B cell (primary cell): ENCODE measurements at regions not wholly inside any gene's neighbourhood (a gene's known extent, or its start where the extent isn't known, plus 50 kb on each side); places are given as distances from the start of the nearest gene placed in this dataset.

Source experiments
- ATAC-seq: fragments of 200-7000 bp; cut with Tn5 transposase; one replicate; pipeline ENCODE4 v1.10.0; 2021; ENCODE audit warnings: low read depth, mild to moderate bottlenecking, moderate number of reproducible peaks, moderate library complexity
- CTCF ChIA-PET: fragments of 350-600 bp; sonication (Branson Sonifier 250); formaldehyde crosslinking; loops from one replicate; lab custom pipeline; 2021; ENCODE audit warnings: antibody characterized with exemption, inconsistent platforms; lab: Charles Lee
- POLR2A ChIA-PET: fragments of 350-600 bp; sonication (Branson Sonifier 250); formaldehyde crosslinking; loops from one replicate; lab custom pipeline; 2021; ENCODE audit warnings: antibody characterized with exemption; lab: Charles Lee
- DNase-seq: peaks from one replicate; pipeline ENCODE4 v3.0.0; 2013
- H2AFZ ChIP-seq: 2 replicates; pipeline ENCODE4 v1.6.1; 2012; ENCODE audit warnings: mild to moderate bottlenecking, low read depth, low read length; ENCODE audit not compliant: insufficient read depth, poor library complexity, severe bottlenecking
- H3K27ac ChIP-seq, 2 donors: 1 replicate in 1 of 2; 2 replicates in 1 of 2; pipeline ENCODE4 v1.5.1; 2012 to 2013; ENCODE audit warnings: low read length in 2 of 2, mild to moderate bottlenecking in 2 of 2, moderate library complexity in 1 of 2
- H3K27me3 ChIP-seq, 4 experiments: fragments of 200-600 bp in 1 of 4; sonication (generic) in 1 of 4; replicated peaks in 1 of 4; 1 replicate in 2 of 4; 2 replicates in 2 of 4; pipeline versions ENCODE4 v1.6.1 to v1.7.0; 2013 to 2016; ENCODE audit warnings: low read length in 3 of 4, mild to moderate bottlenecking in 2 of 4, mixed read lengths in 1 of 4, moderate library complexity in 1 of 4; ENCODE audit not compliant: insufficient read depth in 4 of 4, control insufficient read depth in 3 of 4; ENCODE audit errors: control extremely low read depth in 1 of 4
- H3K36me3 ChIP-seq, 2 experiments: replicated peaks in 1 of 2; 1 replicate in 1 of 2; 2 replicates in 1 of 2; pipeline versions ENCODE4 v1.6.1 to v1.7.1; 2013; ENCODE audit warnings: low read length in 1 of 2; ENCODE audit not compliant: insufficient read depth in 2 of 2, control insufficient read depth in 1 of 2; ENCODE audit errors: control extremely low read depth in 1 of 2, extremely low read depth in 1 of 2
- H3K4me1 ChIP-seq, 2 donors: fragments of 200-600 bp in 1 of 2; sonication (generic) in 1 of 2; 1 replicate in 1 of 2; 2 replicates in 1 of 2; pipeline versions ENCODE4 v1.5.1 to v1.6.1; 2013 to 2017; ENCODE audit warnings: low read length in 2 of 2; ENCODE audit not compliant: control insufficient read depth in 2 of 2, insufficient read depth in 2 of 2
- H3K4me2 ChIP-seq: replicated peaks from 2 replicates; pipeline ENCODE3; 2012; ENCODE audit warnings: mild to moderate bottlenecking, low read depth, low read length; ENCODE audit not compliant: poor library complexity, severe bottlenecking
- H3K4me3 ChIP-seq, 5 experiments: fragments of 200-600 bp in 1 of 5; sonication (generic) in 1 of 5; 1 replicate in 3 of 5; 2 replicates in 2 of 5; pipeline versions ENCODE4 v1.5.1 to v1.7.0; 2011 to 2016; ENCODE audit warnings: low read length in 4 of 5, mild to moderate bottlenecking in 4 of 5, low read depth in 2 of 5, control low read depth in 1 of 5, moderate library complexity in 1 of 5; ENCODE audit not compliant: insufficient read depth in 1 of 5; ENCODE audit errors: control extremely low read depth in 1 of 5, extremely low read depth in 1 of 5
- H3K79me2 ChIP-seq: fragments of 200-600 bp; sonication (generic); one replicate; pipeline ENCODE4 v1.6.0; 2016; ENCODE audit warnings: low read length; ENCODE audit not compliant: control insufficient read depth, insufficient read depth
- H3K9ac ChIP-seq: fragments of 200-600 bp; sonication (generic); 2 replicates; pipeline ENCODE4 v1.6.1; 2017; ENCODE audit warnings: mild to moderate bottlenecking, low read length, moderate library complexity
- H3K9me3 ChIP-seq, 3 donors: one replicate each; pipeline versions ENCODE4 v1.6.1 to v1.7.1; 2013; ENCODE audit warnings: low read length in 2 of 3; ENCODE audit not compliant: control insufficient read depth in 2 of 3, insufficient read depth in 1 of 3; ENCODE audit errors: control extremely low read depth in 1 of 3
- H4K20me1 ChIP-seq: 2 replicates; pipeline ENCODE4 v1.6.0; 2012; ENCODE audit warnings: mild to moderate bottlenecking, low read length; ENCODE audit not compliant: insufficient read depth, control insufficient read depth, poor library complexity, severe bottlenecking
- H3K27ac Mint-ChIP-seq: one replicate; pipeline ENCODE4 v1.8.0; 2021; ENCODE audit warnings: mixed read lengths
- H3K27me3 Mint-ChIP-seq: one replicate; pipeline ENCODE4 v1.8.0; 2021; ENCODE audit warnings: mixed read lengths
- H3K4me1 Mint-ChIP-seq: one replicate; pipeline ENCODE4 v1.8.0; 2021; ENCODE audit warnings: mixed read lengths
- H3K4me3 Mint-ChIP-seq: one replicate; pipeline ENCODE4 v1.8.0; 2021; ENCODE audit warnings: mixed read lengths
- H3K9me3 Mint-ChIP-seq: one replicate; pipeline ENCODE4 v1.8.0; 2022; ENCODE audit warnings: mixed read lengths; ENCODE audit not compliant: insufficient read depth
- EZH2 ChIP-seq: IDR thresholded peaks from 2 replicates; pipeline ENCODE4 v1.6.1; 2012; ENCODE audit warnings: borderline replicate concordance, low read depth, mild to moderate bottlenecking, moderate library complexity, low read length; ENCODE audit not compliant: insufficient read depth, poor library complexity, severe bottlenecking
- WGBS: methylation state at CpG from one replicate; pipeline ENCODE4 v1.1.5; 2013; ENCODE audit warnings: missing lambda C conversion rate; ENCODE audit not compliant: insufficient coverage; 5-methylcytosine and 5-hydroxymethylcytosine counted together
- intact Hi-C: fragments of 100-400 bp; cut with micrococcal nuclease; formaldehyde crosslinking; loops from one replicate; pipeline ENCODE4 v1.10.0; 2022
- TF ChIP-seq, protein P1 (sequence below): fragments of 200-600 bp; IDR thresholded peaks from one replicate; pipeline ENCODE4 v1.8.0; 2022; ENCODE audit warnings: antibody characterized with exemption, mild to moderate bottlenecking

DNA sequence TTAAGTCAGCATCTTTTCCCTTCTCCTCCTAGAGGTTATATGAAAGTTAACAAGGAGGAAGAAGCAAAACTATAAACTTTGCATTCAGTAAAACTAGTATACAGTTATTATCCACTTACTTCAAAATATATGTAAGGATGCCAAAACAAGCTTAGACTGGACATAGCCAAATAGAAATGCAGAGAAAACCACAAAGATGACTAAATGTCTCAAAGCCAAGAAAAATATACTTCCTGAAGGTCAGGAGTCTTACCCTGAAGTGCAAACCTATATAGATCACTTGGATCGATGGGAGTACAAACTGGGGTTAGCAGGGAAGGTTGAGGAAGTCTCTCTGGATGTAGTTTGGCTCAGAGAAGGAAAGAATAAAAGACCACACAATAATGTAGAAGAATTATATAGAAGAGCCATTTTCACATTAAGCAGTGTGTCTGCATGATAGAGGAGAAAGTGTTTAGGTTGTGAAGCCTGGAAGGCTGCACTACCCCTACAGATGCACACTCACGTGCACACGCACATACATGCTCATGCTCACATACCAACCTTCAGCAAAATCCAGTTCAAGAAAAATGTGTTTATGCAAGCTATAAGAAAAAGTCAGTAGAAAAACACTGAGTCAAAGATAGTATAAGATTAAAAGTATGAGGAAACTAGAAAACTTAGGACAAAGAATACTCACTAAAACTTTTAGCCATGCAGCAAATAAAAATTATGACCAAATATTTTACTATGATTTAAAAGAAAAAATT is 112.1 kb upstream of the RXFP2 start:
- Mint-ChIP-seq H3K27ac (no peak overlapping the region), H3K4me3 (no peak overlapping the region), H3K9me3 (no peaks in the 10 kb centered on the region), H3K27me3 (peaks cover 7% of the 10 kb centered on the region), H3K4me1 (no peaks in the 10 kb centered on the region)
- Histone ChIP-seq H3K79me2 (no peaks in the 10 kb centered on the region), H3K4me1 (no peaks in the 10 kb centered on the region), H4K20me1 (no peaks in the 10 kb centered on the region), H2AFZ (no peak overlapping the region), H3K9me3 (no peaks in the 10 kb centered on the region), H3K27ac (no peak overlapping the region), H3K36me3 (no peaks in the 10 kb centered on the region), H3K4me2 (no peak overlapping the region), H3K27me3 (no peaks in the 10 kb centered on the region), H3K9ac (no peak overlapping the region), H3K4me3 (no peak overlapping the region)
- DNase-seq (no peak), ATAC-seq (no peak)
- POLR2A ChIA-PET = no interaction called here
- TF ChIP-seq, protein P1, sequence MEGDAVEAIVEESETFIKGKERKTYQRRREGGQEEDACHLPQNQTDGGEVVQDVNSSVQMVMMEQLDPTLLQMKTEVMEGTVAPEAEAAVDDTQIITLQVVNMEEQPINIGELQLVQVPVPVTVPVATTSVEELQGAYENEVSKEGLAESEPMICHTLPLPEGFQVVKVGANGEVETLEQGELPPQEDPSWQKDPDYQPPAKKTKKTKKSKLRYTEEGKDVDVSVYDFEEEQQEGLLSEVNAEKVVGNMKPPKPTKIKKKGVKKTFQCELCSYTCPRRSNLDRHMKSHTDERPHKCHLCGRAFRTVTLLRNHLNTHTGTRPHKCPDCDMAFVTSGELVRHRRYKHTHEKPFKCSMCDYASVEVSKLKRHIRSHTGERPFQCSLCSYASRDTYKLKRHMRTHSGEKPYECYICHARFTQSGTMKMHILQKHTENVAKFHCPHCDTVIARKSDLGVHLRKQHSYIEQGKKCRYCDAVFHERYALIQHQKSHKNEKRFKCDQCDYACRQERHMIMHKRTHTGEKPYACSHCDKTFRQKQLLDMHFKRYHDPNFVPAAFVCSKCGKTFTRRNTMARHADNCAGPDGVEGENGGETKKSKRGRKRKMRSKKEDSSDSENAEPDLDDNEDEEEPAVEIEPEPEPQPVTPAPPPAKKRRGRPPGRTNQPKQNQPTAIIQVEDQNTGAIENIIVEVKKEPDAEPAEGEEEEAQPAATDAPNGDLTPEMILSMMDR = no peak
- no CpG with 5 or more reads among the region's 3 CpGs for WGBS
- CTCF ChIA-PET = no interaction called here
- intact Hi-C loops = no loop called here

DNA sequence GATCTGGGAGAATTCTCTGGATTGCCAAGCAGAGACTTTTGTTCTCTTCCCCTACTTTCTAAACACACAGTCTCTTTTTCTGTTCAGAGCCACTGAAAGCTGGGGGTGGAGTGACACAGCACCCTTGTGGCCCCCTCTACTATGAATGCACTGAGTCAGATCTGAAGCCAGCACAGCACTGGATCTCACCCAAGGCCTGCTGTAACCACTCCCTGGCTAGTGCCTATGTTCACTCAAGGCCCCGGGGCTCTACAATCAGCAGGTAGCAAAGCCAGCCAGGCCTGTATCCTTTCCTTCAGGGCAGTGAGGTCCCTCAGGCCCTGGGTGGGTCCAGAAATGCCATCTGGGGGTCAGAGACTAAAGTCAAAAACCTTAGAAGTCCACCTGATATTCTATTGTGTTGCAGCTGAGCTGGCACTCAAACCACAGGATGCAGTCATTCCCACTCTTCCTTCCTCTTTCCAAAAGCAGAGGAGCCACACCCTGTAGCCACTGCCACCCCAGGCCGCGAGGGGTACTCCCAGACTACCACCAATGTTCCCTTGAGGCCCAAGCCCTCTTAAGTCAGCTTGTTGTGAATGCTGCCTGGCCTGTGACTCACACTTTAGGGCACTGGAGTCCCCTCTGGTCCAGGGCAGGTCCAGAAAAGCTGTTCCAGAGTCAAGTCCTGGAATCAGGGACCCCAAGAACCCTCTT is 110.1 kb upstream of the RXFP2 start:
- Histone ChIP-seq H2AFZ (no peak overlapping the region), H3K9ac (no peak overlapping the region), H3K27me3 (no peaks in the 10 kb centered on the region), H3K4me3 (no peak overlapping the region), H3K27ac (no peak overlapping the region), H3K79me2 (no peaks in the 10 kb centered on the region), H3K9me3 (no peaks in the 10 kb centered on the region), H4K20me1 (no peaks in the 10 kb centered on the region), H3K4me2 (no peak overlapping the region), H3K36me3 (no peaks in the 10 kb centered on the region), H3K4me1 (no peaks in the 10 kb centered on the region)
- no peak for TF ChIP-seq EZH2
- TF ChIP-seq, protein P1 = no peak
- Mint-ChIP-seq H3K27ac (no peak overlapping the region), H3K27me3 (peaks cover 7% of the 10 kb centered on the region), H3K4me1 (no peaks in the 10 kb centered on the region), H3K4me3 (no peak overlapping the region), H3K9me3 (peaks cover 6% of the 10 kb centered on the region)
- DNase-seq = no peak
- 10% methylated on average over 3 of the region's 3 CpGs for WGBS
- ChIA-PET POLR2A (no interaction called here), CTCF (no interaction called here)
- no peak for ATAC-seq
- intact Hi-C loops = no loop called here
